M059J (cell line): ENCODE measurements at regions not wholly inside any gene's neighbourhood (a gene's known extent, or its start where the extent isn't known, plus 50 kb on each side); places are given as distances from the start of the nearest gene placed in this dataset.

Experiments
- DNase-seq: peaks from one replicate; pipeline ENCODE4 v3.0.0-alpha.2; 2012; ENCODE audit warnings: low read depth

GRCh38 chr4:14681330-14681729 lies 321.0 kb upstream of the CPEB2 start:
- no peak for DNase-seq

- no peak for DNase-seq
Measured at GRCh38 chr4:14693728-14694127, 308.6 kb upstream of the CPEB2 start.

GRCh38 chr4:14695095-14695845 lies 307.0 kb upstream of the CPEB2 start:
- DNase-seq = no peak

- no peak for DNase-seq
Measured at GRCh38 chr4:14700083-14700482, 302.2 kb upstream of the CPEB2 start.

- no peak for DNase-seq
Measured at GRCh38 chr4:14700544-14700943, 301.7 kb upstream of the CPEB2 start.

GRCh38 chr4:14701389-14701788 lies 300.9 kb upstream of the CPEB2 start:
- DNase-seq = no peak

- no peak for DNase-seq
Measured at GRCh38 chr4:14701896-14702295, 300.4 kb upstream of the CPEB2 start.

GRCh38 chr4:14708574-14708973 lies 293.7 kb upstream of the CPEB2 start:
- no peak for DNase-seq

GRCh38 chr4:14711259-14711658 lies 291.0 kb upstream of the CPEB2 start:
- no peak for DNase-seq

GRCh38 chr4:14716691-14717090 lies 285.6 kb upstream of the CPEB2 start:
- DNase-seq = no peak

- DNase-seq = peak; percentile 72
Measured at GRCh38 chr4:14719053-14719452, 283.2 kb upstream of the CPEB2 start.

GRCh38 chr4:14726441-14726840 lies 275.8 kb upstream of the CPEB2 start:
- DNase-seq = no peak

GRCh38 chr4:14726877-14727361 lies 275.4 kb upstream of the CPEB2 start:
- peak; percentile 55 for DNase-seq

- no peak for DNase-seq
Measured at GRCh38 chr4:14729282-14730000, 272.8 kb upstream of the CPEB2 start.

GRCh38 chr4:14742054-14742453 lies 260.2 kb upstream of the CPEB2 start:
- no peak for DNase-seq

GRCh38 chr4:14743172-14743571 lies 259.1 kb upstream of the CPEB2 start:
- DNase-seq = no peak

GRCh38 chr4:14743601-14744000 lies 258.7 kb upstream of the CPEB2 start:
- DNase-seq = peak; percentile 20

GRCh38 chr4:14744346-14744745 lies 257.9 kb upstream of the CPEB2 start:
- no peak for DNase-seq

- peak; percentile 29 for DNase-seq
Measured at GRCh38 chr4:14749910-14750309, 252.4 kb upstream of the CPEB2 start.

- DNase-seq = peak; percentile 4
Measured at GRCh38 chr4:14752341-14753046, 249.8 kb upstream of the CPEB2 start.

- no peak for DNase-seq
Measured at GRCh38 chr4:14767142-14767541, 235.1 kb upstream of the CPEB2 start.

GRCh38 chr4:14768449-14768848 lies 233.8 kb upstream of the CPEB2 start:
- no peak for DNase-seq

- DNase-seq = no peak
Measured at GRCh38 chr4:14769993-14770392, 232.3 kb upstream of the CPEB2 start.
